ENCODE measurements at regions not wholly inside any gene's neighbourhood (a gene's known extent, or its start where the extent isn't known, plus 50 kb on each side); places are given as distances from the start of the nearest gene placed in this dataset.
A peak's percentile ranks its signal among the peaks of the same experiment; 100 is the strongest.

- Histone ChIP-seq H2BK12ac (ENCODE audit: low read length in 2 of 2) (no peak overlapping the region), H2AFZ (ENCODE audit: low read depth, low read length) (no peak overlapping the region), H3K14ac (ENCODE audit: low read length in 2 of 2) (no peak overlapping the region), H3K4me3 (ENCODE audit: insufficient read depth in 1 of 2, low read depth in 1 of 2, low read length in 2 of 2) (no peak overlapping the region), H4K91ac (ENCODE audit: low read length) (no peak overlapping the region), H3K27ac (ENCODE audit: low read length, poor library complexity, severe bottlenecking) (no peak overlapping the region), H2BK5ac (ENCODE audit: low read depth, low read length, poor library complexity, severe bottlenecking) (no peak overlapping the region), H3K9ac (ENCODE audit: low read length) (no peak overlapping the region), H3K4me1 (ENCODE audit: control insufficient read depth, insufficient read depth, low read depth, low read length) (no peaks in the 10 kb centered on the region), H3K4me2 (ENCODE audit: low read length, poor library complexity, severe bottlenecking) (no peak overlapping the region), H3K23ac (ENCODE audit: low read length in 2 of 2) (no peak overlapping the region), H2BK15ac (ENCODE audit: low read depth, poor library complexity, severe bottlenecking) (no peak overlapping the region), H3K36me3 (ENCODE audit: control insufficient read depth in 1 of 2, insufficient read depth in 2 of 2, low read depth in 1 of 2, low read length in 2 of 2) (no peaks in the 10 kb centered on the region), H3K4ac (ENCODE audit: low read depth in 1 of 2, low read length in 2 of 2) (no peak overlapping the region), H3K79me1 (replicated peaks; ENCODE audit: low read length, poor library complexity, severe bottlenecking) (no peaks in the 10 kb centered on the region), H3K9me3 (ENCODE audit: control insufficient read depth, low read length) (no peaks in the 10 kb centered on the region), H2AK5ac (ENCODE audit: low read length, severe bottlenecking) (no peak overlapping the region), H2BK120ac (ENCODE audit: low read depth, low read length) (no peak overlapping the region), H4K8ac (ENCODE audit: low read length) (no peak overlapping the region), H3K27me3 (ENCODE audit: control insufficient read depth in 1 of 2, insufficient read depth in 1 of 2, low read length in 2 of 2) (no peaks in the 10 kb centered on the region), H3K18ac (ENCODE audit: low read depth in 1 of 2, low read length in 2 of 2) (no peak overlapping the region)
- DNase-seq = no peak
- WGBS = 100% methylated on average over 1 of the region's 1 CpG
These were observed 576.2 kb downstream of the METTL4 start for GRCh38 chr18:1995041-1995612.

DNA sequence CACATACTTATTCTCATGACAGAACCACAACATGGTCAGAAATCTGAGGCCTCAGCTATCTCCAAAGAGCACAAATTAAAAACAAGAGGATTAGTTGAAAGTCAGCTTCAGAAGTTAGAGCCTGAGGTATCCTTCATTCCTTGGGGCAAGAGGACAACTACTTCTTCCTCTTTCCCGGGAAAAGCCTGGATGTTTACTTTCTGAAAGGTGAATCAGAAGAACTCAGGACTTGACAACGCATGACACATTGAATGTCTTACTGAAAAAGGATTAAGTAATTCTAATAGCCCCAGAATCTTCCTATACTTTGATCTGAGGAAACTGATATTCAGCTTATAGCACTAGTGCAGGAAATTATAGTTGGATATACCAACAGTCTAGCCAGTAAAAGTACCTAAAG is 573.2 kb downstream of the METTL4 start:
- Histone ChIP-seq H2BK12ac (ENCODE audit: low read length in 2 of 2) (no peak overlapping the region), H3K4me1 (ENCODE audit: control insufficient read depth, insufficient read depth, low read depth, low read length) (no peaks in the 10 kb centered on the region), H2BK5ac (ENCODE audit: low read depth, low read length, poor library complexity, severe bottlenecking) (no peak overlapping the region), H2BK15ac (ENCODE audit: low read depth, poor library complexity, severe bottlenecking) (no peak overlapping the region), H2AK5ac (ENCODE audit: low read length, severe bottlenecking) (no peak overlapping the region), H3K18ac (ENCODE audit: low read depth in 1 of 2, low read length in 2 of 2) (no peak overlapping the region), H3K27me3 (ENCODE audit: control insufficient read depth in 1 of 2, insufficient read depth in 1 of 2, low read length in 2 of 2) (no peaks in the 10 kb centered on the region), H2AFZ (ENCODE audit: low read depth, low read length) (no peak overlapping the region), H3K27ac (ENCODE audit: low read length, poor library complexity, severe bottlenecking) (no peak overlapping the region), H3K14ac (ENCODE audit: low read length in 2 of 2) (no peak overlapping the region), H2BK120ac (ENCODE audit: low read depth, low read length) (no peak overlapping the region), H3K4me3 (ENCODE audit: insufficient read depth in 1 of 2, low read depth in 1 of 2, low read length in 2 of 2) (no peak overlapping the region), H3K36me3 (ENCODE audit: control insufficient read depth in 1 of 2, insufficient read depth in 2 of 2, low read depth in 1 of 2, low read length in 2 of 2) (no peaks in the 10 kb centered on the region), H3K4ac (ENCODE audit: low read depth in 1 of 2, low read length in 2 of 2) (no peak overlapping the region), H3K79me1 (replicated peaks; ENCODE audit: low read length, poor library complexity, severe bottlenecking) (no peaks in the 10 kb centered on the region), H3K4me2 (ENCODE audit: low read length, poor library complexity, severe bottlenecking) (no peak overlapping the region), H3K9ac (ENCODE audit: low read length) (no peak overlapping the region), H3K9me3 (ENCODE audit: control insufficient read depth, low read length) (no peaks in the 10 kb centered on the region), H3K23ac (ENCODE audit: low read length in 2 of 2) (no peak overlapping the region), H4K91ac (ENCODE audit: low read length) (no peak overlapping the region), H4K8ac (ENCODE audit: low read length) (no peak overlapping the region)
- no peak for DNase-seq
- 67% methylated on average over 1 of the region's 2 CpGs for WGBS

- no peak overlapping the region for H2BK15ac ChIP-seq (ENCODE audit: low read depth, poor library complexity, severe bottlenecking)
- WGBS = 87% methylated on average over 3 of the region's 3 CpGs
- no peaks in the 10 kb centered on the region for H3K79me1 ChIP-seq (replicated peaks; ENCODE audit: low read length, poor library complexity, severe bottlenecking)
- H3K4ac ChIP-seq (ENCODE audit: low read depth in 1 of 2, low read length in 2 of 2) = no peak overlapping the region
- no peak overlapping the region for H3K4me2 ChIP-seq (ENCODE audit: low read length, poor library complexity, severe bottlenecking)
- no peak overlapping the region for H4K8ac ChIP-seq (ENCODE audit: low read length)
- no peak overlapping the region for H2BK12ac ChIP-seq (ENCODE audit: low read length in 2 of 2)
- H3K23ac ChIP-seq (ENCODE audit: low read length in 2 of 2) = no peak overlapping the region
- no peaks in the 10 kb centered on the region for H3K36me3 ChIP-seq (ENCODE audit: control insufficient read depth in 1 of 2, insufficient read depth in 2 of 2, low read depth in 1 of 2, low read length in 2 of 2)
- no peak overlapping the region for H2BK120ac ChIP-seq (ENCODE audit: low read depth, low read length)
- no peak overlapping the region for H4K91ac ChIP-seq (ENCODE audit: low read length)
- H3K27ac ChIP-seq (ENCODE audit: low read length, poor library complexity, severe bottlenecking) = no peak overlapping the region
- no peaks in the 10 kb centered on the region for H3K9me3 ChIP-seq (ENCODE audit: control insufficient read depth, low read length)
- no peak overlapping the region for H2BK5ac ChIP-seq (ENCODE audit: low read depth, low read length, poor library complexity, severe bottlenecking)
- no peaks in the 10 kb centered on the region for H3K4me1 ChIP-seq (ENCODE audit: control insufficient read depth, insufficient read depth, low read depth, low read length)
- no peak for DNase-seq
- H3K18ac ChIP-seq (ENCODE audit: low read depth in 1 of 2, low read length in 2 of 2) = no peak overlapping the region
- no peak overlapping the region for H3K14ac ChIP-seq (ENCODE audit: low read length in 2 of 2)
- H3K9ac ChIP-seq (ENCODE audit: low read length) = no peak overlapping the region
- no peak overlapping the region for H2AFZ ChIP-seq (ENCODE audit: low read depth, low read length)
- no peak overlapping the region for H2AK5ac ChIP-seq (ENCODE audit: low read length, severe bottlenecking)
- H3K27me3 ChIP-seq (ENCODE audit: control insufficient read depth in 1 of 2, insufficient read depth in 1 of 2, low read length in 2 of 2) = no peaks in the 10 kb centered on the region
- H3K4me3 ChIP-seq (ENCODE audit: insufficient read depth in 1 of 2, low read depth in 1 of 2, low read length in 2 of 2) = no peak overlapping the region
These were observed 571.9 kb downstream of the METTL4 start for GRCh38 chr18:1999387-1999786.

DNA sequence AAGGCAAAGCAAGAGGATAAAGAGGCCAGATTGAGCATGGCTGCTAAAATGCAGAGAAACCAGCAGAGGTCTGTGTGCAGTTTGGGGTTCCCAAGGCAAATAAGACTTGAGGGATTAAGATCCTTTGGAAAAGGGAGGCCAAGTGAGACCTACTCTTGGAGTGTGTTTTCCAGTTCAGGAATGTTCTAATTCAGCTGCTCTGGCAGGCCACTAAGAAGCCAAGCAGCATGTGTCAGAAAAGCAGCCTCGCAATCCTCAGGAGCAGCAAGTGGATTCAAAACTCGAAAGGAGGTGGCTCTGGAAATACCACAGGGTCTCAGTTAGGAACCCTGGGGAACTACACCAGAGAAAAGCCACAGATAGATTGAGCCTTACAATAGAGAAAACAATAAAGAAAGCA is 569.2 kb downstream of the METTL4 start:
- no peaks in the 10 kb centered on the region for H3K9me3 ChIP-seq (ENCODE audit: control insufficient read depth, low read length)
- H3K4me1 ChIP-seq (ENCODE audit: control insufficient read depth, insufficient read depth, low read depth, low read length) = no peaks in the 10 kb centered on the region
- no peak overlapping the region for H2AFZ ChIP-seq (ENCODE audit: low read depth, low read length)
- no peak overlapping the region for H2BK5ac ChIP-seq (ENCODE audit: low read depth, low read length, poor library complexity, severe bottlenecking)
- no peak overlapping the region for H3K4me2 ChIP-seq (ENCODE audit: low read length, poor library complexity, severe bottlenecking)
- H3K4ac ChIP-seq (ENCODE audit: low read depth in 1 of 2, low read length in 2 of 2) = no peak overlapping the region
- H3K36me3 ChIP-seq (ENCODE audit: control insufficient read depth in 1 of 2, insufficient read depth in 2 of 2, low read depth in 1 of 2, low read length in 2 of 2) = no peaks in the 10 kb centered on the region
- DNase-seq = no peak
- WGBS = 58% methylated on average over 2 of the region's 2 CpGs
- H3K4me3 ChIP-seq (ENCODE audit: insufficient read depth in 1 of 2, low read depth in 1 of 2, low read length in 2 of 2) = no peak overlapping the region
- H3K14ac ChIP-seq (ENCODE audit: low read length in 2 of 2) = no peak overlapping the region
- H3K27ac ChIP-seq (ENCODE audit: low read length, poor library complexity, severe bottlenecking) = peak overlapping the region; percentile 3
- no peaks in the 10 kb centered on the region for H3K79me1 ChIP-seq (replicated peaks; ENCODE audit: low read length, poor library complexity, severe bottlenecking)
- H3K18ac ChIP-seq (ENCODE audit: low read depth in 1 of 2, low read length in 2 of 2) = no peak overlapping the region
- H3K23ac ChIP-seq (ENCODE audit: low read length in 2 of 2) = no peak overlapping the region
- H2BK12ac ChIP-seq (ENCODE audit: low read length in 2 of 2) = no peak overlapping the region
- H3K27me3 ChIP-seq (ENCODE audit: control insufficient read depth in 1 of 2, insufficient read depth in 1 of 2, low read length in 2 of 2) = no peaks in the 10 kb centered on the region
- no peak overlapping the region for H4K91ac ChIP-seq (ENCODE audit: low read length)
- no peak overlapping the region for H2BK120ac ChIP-seq (ENCODE audit: low read depth, low read length)
- no peak overlapping the region for H2AK5ac ChIP-seq (ENCODE audit: low read length, severe bottlenecking)
- H2BK15ac ChIP-seq (ENCODE audit: low read depth, poor library complexity, severe bottlenecking) = no peak overlapping the region
- H3K9ac ChIP-seq (ENCODE audit: low read length) = no peak overlapping the region
- H4K8ac ChIP-seq (ENCODE audit: low read length) = no peak overlapping the region
